Keratinocyte (primary cell): ENCODE measurements at regions not wholly inside any gene's neighbourhood (a gene's known extent, or its start where the extent isn't known, plus 50 kb on each side); places are given as distances from the start of the nearest gene placed in this dataset.

ENCODE experiments used
- DNase-seq: peaks from one replicate; pipeline ENCODE4 v3.0.0-alpha.2; 2011; ENCODE audit warnings: low read depth, missing footprints, low spot score
- FAIRE-seq: peaks from 2 replicates; lab custom pipeline; 2011; peaks lifted over from hg19 to GRCh38; lab: Jason Lieb, UNC
- H2AFZ ChIP-seq: 2 replicates; pipeline ENCODE4 v1.6.0; 2012; ENCODE audit warnings: low read length, control low read depth, inconsistent platforms; ENCODE audit not compliant: control insufficient read depth
- H3K27ac ChIP-seq: 2 replicates; pipeline ENCODE4 v1.5.1; 2011; ENCODE audit warnings: low read length; ENCODE audit not compliant: control insufficient read depth, insufficient read depth
- H3K27me3 ChIP-seq: 3 replicates; pipeline ENCODE4 v1.6.0; 2011; ENCODE audit warnings: low read length; ENCODE audit not compliant: control insufficient read depth, insufficient read depth; ENCODE audit errors: extremely low read depth
- H3K36me3 ChIP-seq, 2 experiments: 2 replicates in 1 of 2; 3 replicates in 1 of 2; pipeline ENCODE4 v1.5.1; 2011; ENCODE audit warnings: low read length in 2 of 2, mild to moderate bottlenecking in 1 of 2; ENCODE audit not compliant: control insufficient read depth in 2 of 2, insufficient read depth in 2 of 2; ENCODE audit errors: extremely low read depth in 1 of 2
- H3K4me1 ChIP-seq: 3 replicates; pipeline ENCODE4 v1.5.1; 2011; ENCODE audit warnings: low read length; ENCODE audit not compliant: control insufficient read depth, insufficient read depth; ENCODE audit errors: extremely low read depth
- H3K4me2 ChIP-seq: 3 replicates; pipeline ENCODE4 v1.6.0; 2011; ENCODE audit warnings: low read depth, low read length; ENCODE audit not compliant: control insufficient read depth, insufficient read depth; ENCODE audit errors: extremely low read depth
- H3K4me3 ChIP-seq, 3 experiments: fragments of 200-600 bp in 1 of 3; sonication (generic) in 1 of 3; 2 replicates in 2 of 3; 3 replicates in 1 of 3; pipeline ENCODE4 v1.5.1; 2011 to 2016; ENCODE audit warnings: low read length in 3 of 3, mild to moderate bottlenecking in 3 of 3, control low read depth in 2 of 3, inconsistent platforms in 1 of 3, low read depth in 1 of 3, mixed read lengths in 1 of 3, mixed run types in 1 of 3, moderate library complexity in 1 of 3; ENCODE audit not compliant: control insufficient read depth in 2 of 3, insufficient read depth in 2 of 3; ENCODE audit errors: extremely low read depth in 1 of 3
- H3K79me2 ChIP-seq: 2 replicates; pipeline ENCODE4 v1.6.0; 2012; ENCODE audit warnings: low read length; ENCODE audit not compliant: control insufficient read depth, insufficient read depth
- H3K9ac ChIP-seq: 3 replicates; pipeline ENCODE4 v1.6.0; 2011; ENCODE audit warnings: low read length; ENCODE audit not compliant: control insufficient read depth, insufficient read depth; ENCODE audit errors: extremely low read depth
- H3K9me1 ChIP-seq: 3 replicates; pipeline ENCODE4 v1.6.0; 2011; ENCODE audit warnings: low read length; ENCODE audit not compliant: control insufficient read depth, insufficient read depth; ENCODE audit errors: extremely low read depth
- H3K9me3 ChIP-seq: 2 replicates; pipeline ENCODE4 v1.5.1; 2012; ENCODE audit warnings: low read depth, low read length; ENCODE audit not compliant: control insufficient read depth
- H4K20me1 ChIP-seq: 3 replicates; pipeline ENCODE4 v1.6.0; 2011; ENCODE audit warnings: low read length; ENCODE audit not compliant: control insufficient read depth, insufficient read depth; ENCODE audit errors: extremely low read depth
- EZH2 ChIP-seq: IDR thresholded peaks from one replicate; pipeline ENCODE4 v1.6.1; 2012; ENCODE audit warnings: inconsistent platforms, mild to moderate bottlenecking, low read length, moderate library complexity
- dilution Hi-C: fragments of 300-500 bp; cut with MboI; formaldehyde crosslinking; loops from one replicate; pipeline ENCODE4 v1.7.0; 2020; ENCODE audit warnings: low sequenced_read_pairs; ENCODE audit not compliant: extremely low pct_ligation_motif_present
- TF ChIP-seq, protein P1 (sequence below), 3 experiments: IDR thresholded peaks in 1 of 3; conservative IDR thresholded peaks in 1 of 3; optimal IDR thresholded peaks in 1 of 3; 2 replicates in 2 of 3; 3 replicates in 1 of 3; pipeline versions ENCODE3 to v1.5.1; 2011; ENCODE audit warnings: low read length in 3 of 3, mild to moderate bottlenecking in 3 of 3, moderate library complexity in 2 of 3, control low read depth in 1 of 3, inconsistent platforms in 1 of 3; ENCODE audit not compliant: insufficient read depth in 2 of 3; ENCODE audit errors: extremely low read depth in 1 of 3

DNA sequence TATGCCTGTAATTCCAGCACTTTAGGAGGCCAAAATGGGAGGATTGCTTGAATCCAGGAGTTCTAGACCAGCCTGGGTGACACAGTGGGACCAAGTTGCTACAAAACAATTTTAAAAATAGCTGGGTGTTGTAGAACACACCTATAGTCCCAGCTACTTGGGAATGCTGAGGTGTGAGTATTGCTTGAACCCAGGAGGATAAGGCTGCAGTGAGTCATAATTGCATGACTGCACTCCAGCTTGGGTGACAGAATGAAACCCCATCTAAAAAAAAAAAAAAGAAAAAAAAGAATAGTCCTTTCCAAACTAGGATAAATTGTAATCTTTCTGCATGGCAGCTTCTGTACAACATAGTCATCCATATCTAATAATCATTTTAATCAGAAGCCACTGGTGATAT lies 270.1 kb upstream of the INTU start:
- TF ChIP-seq, protein P1, sequence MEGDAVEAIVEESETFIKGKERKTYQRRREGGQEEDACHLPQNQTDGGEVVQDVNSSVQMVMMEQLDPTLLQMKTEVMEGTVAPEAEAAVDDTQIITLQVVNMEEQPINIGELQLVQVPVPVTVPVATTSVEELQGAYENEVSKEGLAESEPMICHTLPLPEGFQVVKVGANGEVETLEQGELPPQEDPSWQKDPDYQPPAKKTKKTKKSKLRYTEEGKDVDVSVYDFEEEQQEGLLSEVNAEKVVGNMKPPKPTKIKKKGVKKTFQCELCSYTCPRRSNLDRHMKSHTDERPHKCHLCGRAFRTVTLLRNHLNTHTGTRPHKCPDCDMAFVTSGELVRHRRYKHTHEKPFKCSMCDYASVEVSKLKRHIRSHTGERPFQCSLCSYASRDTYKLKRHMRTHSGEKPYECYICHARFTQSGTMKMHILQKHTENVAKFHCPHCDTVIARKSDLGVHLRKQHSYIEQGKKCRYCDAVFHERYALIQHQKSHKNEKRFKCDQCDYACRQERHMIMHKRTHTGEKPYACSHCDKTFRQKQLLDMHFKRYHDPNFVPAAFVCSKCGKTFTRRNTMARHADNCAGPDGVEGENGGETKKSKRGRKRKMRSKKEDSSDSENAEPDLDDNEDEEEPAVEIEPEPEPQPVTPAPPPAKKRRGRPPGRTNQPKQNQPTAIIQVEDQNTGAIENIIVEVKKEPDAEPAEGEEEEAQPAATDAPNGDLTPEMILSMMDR (optimal IDR thresholded peaks at IDR 0.05 in 1 of 3, IDR thresholded peaks at IDR 0.05 in 1 of 3, conservative IDR thresholded peaks at IDR 0.05 in 1 of 3; ENCODE audit: extremely low read depth in 1 of 3, insufficient read depth in 2 of 3, low read length in 3 of 3): no peak
- dilution Hi-C loops: no loop called here
- Histone ChIP-seq H3K27me3 (no peaks in the 10 kb centered on the region), H2AFZ (no peak overlapping the region), H3K4me3 (no peak overlapping the region), H3K9me3 (no peaks in the 10 kb centered on the region), H3K9ac (no peak overlapping the region), H3K27ac (no peak overlapping the region), H3K79me2 (no peaks in the 10 kb centered on the region), H4K20me1 (no peaks in the 10 kb centered on the region), H3K4me2 (no peak overlapping the region), H3K9me1 (no peaks in the 10 kb centered on the region), H3K36me3 (no peaks in the 10 kb centered on the region), H3K4me1 (no peaks in the 10 kb centered on the region)
- FAIRE-seq (no peak), DNase-seq (no peak)

DNA sequence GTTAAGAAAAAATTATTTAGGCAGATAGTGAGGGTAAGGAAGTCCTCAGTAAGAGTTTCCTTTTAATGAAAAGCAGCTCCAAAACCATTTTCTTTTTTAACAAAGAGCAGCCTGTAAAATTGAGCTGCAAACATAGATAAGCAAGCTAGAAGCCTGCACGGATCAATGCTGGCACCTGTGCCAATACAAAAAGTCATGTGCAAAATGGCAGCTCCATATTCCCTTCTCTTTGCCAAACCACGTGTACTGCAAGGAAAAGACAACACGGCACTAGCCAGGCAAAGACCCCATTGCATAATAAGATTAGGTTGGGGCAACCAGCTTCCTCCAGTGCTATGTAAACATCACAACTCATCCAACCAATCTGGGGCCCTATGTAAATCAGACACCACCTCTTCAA lies 268.4 kb upstream of the INTU start:
- no peaks in the 10 kb centered on the region for H3K27me3 ChIP-seq
- no peaks in the 10 kb centered on the region for H3K79me2 ChIP-seq
- no peak for FAIRE-seq
- no peak overlapping the region for H2AFZ ChIP-seq
- H3K9me3 ChIP-seq: no peaks in the 10 kb centered on the region
- no peak for DNase-seq
- H3K4me3 ChIP-seq: no peak overlapping the region
- dilution Hi-C loops: no loop called here
- H3K9me1 ChIP-seq: no peaks in the 10 kb centered on the region
- H3K9ac ChIP-seq: no peak overlapping the region
- H3K4me1 ChIP-seq: no peaks in the 10 kb centered on the region
- no peak for TF ChIP-seq EZH2
- no peak overlapping the region for H3K27ac ChIP-seq
- H3K36me3 ChIP-seq: no peaks in the 10 kb centered on the region
- no peaks in the 10 kb centered on the region for H4K20me1 ChIP-seq
- H3K4me2 ChIP-seq: no peak overlapping the region

DNA sequence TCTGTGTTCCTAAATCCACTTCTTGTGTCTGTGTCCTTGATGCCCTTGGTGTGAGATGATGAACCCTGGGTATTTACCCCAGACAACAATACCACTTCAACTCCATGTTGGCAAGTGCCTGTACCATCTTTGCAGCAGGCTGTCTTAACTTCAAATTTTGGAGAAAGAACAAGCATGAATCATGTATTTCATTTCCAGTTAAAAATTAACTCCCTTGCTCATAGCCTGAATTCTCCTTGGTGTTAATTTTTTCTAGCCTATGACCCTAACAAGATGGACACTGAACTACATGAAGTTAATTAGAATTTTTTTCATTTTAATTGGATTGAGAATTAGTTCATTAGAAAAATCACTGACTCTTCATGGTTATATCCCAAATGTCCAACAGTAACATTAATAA lies 267.8 kb upstream of the INTU start:
- Histone ChIP-seq H3K4me3 (no peak overlapping the region), H3K27me3 (no peaks in the 10 kb centered on the region), H4K20me1 (no peaks in the 10 kb centered on the region), H3K36me3 (no peaks in the 10 kb centered on the region), H3K9me3 (no peaks in the 10 kb centered on the region), H3K79me2 (no peaks in the 10 kb centered on the region), H3K9ac (no peak overlapping the region), H3K4me1 (no peaks in the 10 kb centered on the region), H2AFZ (no peak overlapping the region), H3K4me2 (no peak overlapping the region), H3K9me1 (no peaks in the 10 kb centered on the region), H3K27ac (no peak overlapping the region)
- DNase-seq (no peak), FAIRE-seq (no peak)
- no peak for TF ChIP-seq EZH2
- TF ChIP-seq, protein P1 (optimal IDR thresholded peaks at IDR 0.05 in 1 of 3, IDR thresholded peaks at IDR 0.05 in 1 of 3, conservative IDR thresholded peaks at IDR 0.05 in 1 of 3; ENCODE audit: extremely low read depth in 1 of 3, insufficient read depth in 2 of 3, low read length in 3 of 3): no peak
- dilution Hi-C loops: no loop called here
